ENCODE measurements at regions not wholly inside any gene's neighbourhood (a gene's known extent, or its start where the extent isn't known, plus 50 kb on each side); places are given as distances from the start of the nearest gene placed in this dataset.

DNA sequence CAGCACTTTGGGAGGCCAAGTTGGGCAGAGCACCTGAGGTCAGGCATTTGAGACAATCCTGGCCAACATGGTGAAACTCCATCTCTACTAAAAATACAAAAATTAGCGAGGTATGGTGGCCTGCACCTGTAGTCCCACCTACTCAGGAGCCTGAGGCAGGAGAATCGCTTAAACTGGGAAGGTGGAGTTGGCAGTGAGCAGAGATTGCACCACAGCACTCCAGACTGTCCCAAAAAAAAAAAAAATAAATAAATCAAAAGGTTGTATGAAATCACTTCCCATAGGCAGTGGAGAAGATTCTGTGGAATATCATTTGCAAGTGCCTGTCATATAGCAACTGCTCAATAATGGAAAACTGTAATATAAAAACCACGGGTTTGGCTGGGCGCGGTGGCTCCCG is 65.1 kb upstream of the SERBP1 start:
- no peaks in the 10 kb centered on the region for H3K4me1 Mint-ChIP-seq (ENCODE audit: low read depth)
- H3K27me3 ChIP-seq (ENCODE audit: control insufficient read depth in 1 of 2, insufficient read depth in 2 of 2, low read length in 2 of 2): no peaks in the 10 kb centered on the region
- H3K27me3 Mint-ChIP-seq: no peaks in the 10 kb centered on the region
- DNase-seq (no peak), ATAC-seq (ENCODE audit: poor library complexity) (no peak)
- POLR2A ChIA-PET: no interaction called here
- H3K9me3 Mint-ChIP-seq: no peaks in the 10 kb centered on the region
- H3K4me1 ChIP-seq (ENCODE audit: insufficient read depth, low read length): peaks cover 2% of the 10 kb centered on the region
- CTCF ChIA-PET: no interaction called here
- H3K27ac ChIP-seq (ENCODE audit: low read depth in 1 of 2, low read length in 2 of 2): no peak overlapping the region
- H3K4me3 Mint-ChIP-seq: no peak overlapping the region
- no peak overlapping the region for H3K27ac Mint-ChIP-seq
- intact Hi-C loops (cut with DNase I, micrococcal nuclease): no loop called here
- H3K36me3 ChIP-seq (ENCODE audit: insufficient read depth, low read length): no peaks in the 10 kb centered on the region
- no peak overlapping the region for H3K4me3 ChIP-seq (ENCODE audit: low read length)
- H3K9me3 ChIP-seq (ENCODE audit: control insufficient read depth in 1 of 2, insufficient read depth in 1 of 2, low read length in 2 of 2): no peaks in the 10 kb centered on the region
- TF ChIP-seq, protein P1, sequence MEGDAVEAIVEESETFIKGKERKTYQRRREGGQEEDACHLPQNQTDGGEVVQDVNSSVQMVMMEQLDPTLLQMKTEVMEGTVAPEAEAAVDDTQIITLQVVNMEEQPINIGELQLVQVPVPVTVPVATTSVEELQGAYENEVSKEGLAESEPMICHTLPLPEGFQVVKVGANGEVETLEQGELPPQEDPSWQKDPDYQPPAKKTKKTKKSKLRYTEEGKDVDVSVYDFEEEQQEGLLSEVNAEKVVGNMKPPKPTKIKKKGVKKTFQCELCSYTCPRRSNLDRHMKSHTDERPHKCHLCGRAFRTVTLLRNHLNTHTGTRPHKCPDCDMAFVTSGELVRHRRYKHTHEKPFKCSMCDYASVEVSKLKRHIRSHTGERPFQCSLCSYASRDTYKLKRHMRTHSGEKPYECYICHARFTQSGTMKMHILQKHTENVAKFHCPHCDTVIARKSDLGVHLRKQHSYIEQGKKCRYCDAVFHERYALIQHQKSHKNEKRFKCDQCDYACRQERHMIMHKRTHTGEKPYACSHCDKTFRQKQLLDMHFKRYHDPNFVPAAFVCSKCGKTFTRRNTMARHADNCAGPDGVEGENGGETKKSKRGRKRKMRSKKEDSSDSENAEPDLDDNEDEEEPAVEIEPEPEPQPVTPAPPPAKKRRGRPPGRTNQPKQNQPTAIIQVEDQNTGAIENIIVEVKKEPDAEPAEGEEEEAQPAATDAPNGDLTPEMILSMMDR (IDR thresholded peaks at IDR 0.05): no peak
- H3K36me3 Mint-ChIP-seq (ENCODE audit: low read depth): no peaks in the 10 kb centered on the region

DNA sequence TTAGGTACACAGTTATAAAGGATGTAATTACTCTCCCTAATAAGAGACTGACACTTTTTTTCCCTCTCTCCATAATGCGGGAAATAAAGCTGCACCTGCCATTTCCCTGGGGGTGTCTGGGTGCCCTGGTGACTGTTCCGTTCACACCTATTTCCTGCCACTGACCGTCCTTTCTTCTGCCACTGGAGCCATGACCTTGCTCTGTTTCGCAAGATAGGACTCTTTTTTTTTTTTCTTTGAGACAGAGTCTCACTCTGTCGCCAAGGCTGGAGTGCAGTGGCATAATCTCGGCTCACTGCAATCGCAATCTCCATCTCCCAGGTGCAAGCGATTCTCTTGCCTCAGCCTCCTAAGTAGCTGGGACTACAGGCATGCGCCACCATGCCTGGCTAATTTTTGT is 66.1 kb upstream of the SERBP1 start:
- Mint-ChIP-seq H3K27me3 (no peaks in the 10 kb centered on the region), H3K4me3 (no peak overlapping the region), H3K27ac (no peak overlapping the region), H3K9me3 (no peaks in the 10 kb centered on the region), H3K36me3 (ENCODE audit: low read depth) (no peaks in the 10 kb centered on the region), H3K4me1 (ENCODE audit: low read depth) (no peaks in the 10 kb centered on the region)
- intact Hi-C loops (cut with DNase I, micrococcal nuclease): no loop called here
- no peak for ATAC-seq (ENCODE audit: poor library complexity)
- ChIA-PET POLR2A (no interaction called here), CTCF (interaction anchor here (0.7 kb wide), 1 partner anchor 16 kb away, joined by 3 read pairs; no protein-coding TSS in a partner anchor)
- Histone ChIP-seq H3K9me3 (ENCODE audit: control insufficient read depth in 1 of 2, insufficient read depth in 1 of 2, low read length in 2 of 2) (no peaks in the 10 kb centered on the region), H3K27ac (ENCODE audit: low read depth in 1 of 2, low read length in 2 of 2) (no peak overlapping the region), H3K36me3 (ENCODE audit: insufficient read depth, low read length) (no peaks in the 10 kb centered on the region), H3K4me1 (ENCODE audit: insufficient read depth, low read length) (peaks cover 7% of the 10 kb centered on the region), H3K4me3 (ENCODE audit: low read length) (no peak overlapping the region), H3K27me3 (ENCODE audit: control insufficient read depth in 1 of 2, insufficient read depth in 2 of 2, low read length in 2 of 2) (peaks cover 0 to 3% of the 10 kb centered on the region in 2 experiments)
- no peak for DNase-seq
- TF ChIP-seq, protein P1 (IDR thresholded peaks at IDR 0.05): no peak

DNA sequence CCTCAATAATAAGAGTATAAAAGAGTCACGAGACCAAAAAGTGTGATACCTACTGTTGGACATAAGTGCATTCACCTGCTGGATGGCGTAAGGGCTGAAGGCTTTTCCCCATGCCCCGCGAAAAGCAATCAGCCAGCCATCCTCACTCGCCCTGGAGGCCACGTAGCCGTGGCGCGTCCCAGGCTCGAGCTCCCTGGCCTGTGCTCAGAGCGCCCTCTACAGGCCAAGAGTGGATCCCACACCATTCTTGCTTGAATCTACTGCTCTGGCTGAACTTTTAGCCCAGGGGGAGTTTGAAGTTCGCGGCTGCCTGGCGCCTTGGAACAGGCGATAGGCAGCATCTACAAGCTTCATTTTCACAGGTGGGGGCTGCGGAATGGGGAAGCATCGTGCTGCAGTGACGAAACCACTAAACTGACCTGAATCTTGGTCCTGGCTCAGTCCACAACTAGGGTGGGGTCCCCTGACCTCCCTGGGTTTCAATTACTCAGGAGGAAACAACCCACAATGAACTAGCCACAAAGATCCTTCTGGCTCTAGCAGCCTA is 70.3 kb upstream of the SERBP1 start:
- Mint-ChIP-seq H3K27me3 (no peaks in the 10 kb centered on the region), H3K4me1 (ENCODE audit: low read depth) (no peaks in the 10 kb centered on the region), H3K9me3 (no peaks in the 10 kb centered on the region), H3K36me3 (ENCODE audit: low read depth) (no peaks in the 10 kb centered on the region), H3K27ac (no peak overlapping the region), H3K4me3 (no peak overlapping the region)
- Histone ChIP-seq H3K4me3 (ENCODE audit: low read length) (no peak overlapping the region), H3K4me1 (ENCODE audit: insufficient read depth, low read length) (peaks cover 7% of the 10 kb centered on the region), H3K9me3 (ENCODE audit: control insufficient read depth in 1 of 2, insufficient read depth in 1 of 2, low read length in 2 of 2) (no peaks in the 10 kb centered on the region), H3K36me3 (ENCODE audit: insufficient read depth, low read length) (no peaks in the 10 kb centered on the region), H3K27me3 (ENCODE audit: control insufficient read depth in 1 of 2, insufficient read depth in 2 of 2, low read length in 2 of 2) (peaks cover 0 to 3% of the 10 kb centered on the region in 2 experiments), H3K27ac (ENCODE audit: low read depth in 1 of 2, low read length in 2 of 2) (no peak overlapping the region)
- CTCF ChIA-PET: interaction anchor here (0.6 to 3.0 kb wide), 28 partner anchors 12 to 735 kb away, joined by 3 to 22 read pairs (median 4); partner anchors contain the start of genes DNAI4, MIER1 and SERBP1
- TF ChIP-seq, protein P1 (IDR thresholded peaks at IDR 0.05): peak; percentile 99
- POLR2A ChIA-PET: interaction anchor here (1.0 kb wide), 1 partner anchor 266 kb away, joined by 3 read pairs; no protein-coding TSS in a partner anchor
- ATAC-seq (ENCODE audit: poor library complexity): peak; percentile 100
- intact Hi-C loops (cut with DNase I, micrococcal nuclease): loop anchor here (1.0 to 5.0 kb wide), 8 partner anchors 152 to 735 kb away; partner anchors contain the start of gene SLC35D1 (in 1 of the 2)
- peak; percentile 73 to 92 (median 81) for DNase-seq

Measured in CD4-positive, alpha-beta T cell (primary cell).